Hepatocyte (in vitro differentiated cells): ENCODE measurements at regions not wholly inside any gene's neighbourhood (a gene's known extent, or its start where the extent isn't known, plus 50 kb on each side); places are given as distances from the start of the nearest gene placed in this dataset.

Experiments
- CTCF ChIP-seq: fragments of 200-600 bp; sonication (generic); IDR thresholded peaks from 2 replicates; pipeline ENCODE4 v1.5.1; 2016; ENCODE audit warnings: antibody characterized with exemption, mild to moderate bottlenecking; ENCODE audit not compliant: poor library complexity
- EZH2phosphoT487 ChIP-seq: fragments of 200-600 bp; sonication (generic); IDR thresholded peaks from one replicate; pipeline ENCODE4 v1.6.1; 2018; ENCODE audit warnings: antibody characterized with exemption, mild to moderate bottlenecking, low read depth, moderate library complexity; ENCODE audit not compliant: unreplicated experiment, severe bottlenecking

GRCh38 chr1:83715550-83715949 is 283.4 kb downstream of the TTLL7 start:
- no peak for TF ChIP-seq CTCF
- no peak for TF ChIP-seq EZH2phosphoT487
